Dendritic cell treated with granulocyte-macrophage colony-stimulating factor and Interleukin-4, amounts not matched to agents 40 ng/mL and 50 ng/mL, for 4 days (primary cell): ENCODE measurements at regions not wholly inside any gene's neighbourhood (a gene's known extent, or its start where the extent isn't known, plus 50 kb on each side); places are given as distances from the start of the nearest gene placed in this dataset.

ENCODE experiments used
- H3K27ac Mint-ChIP-seq: one replicate; pipeline ENCODE4 v1.8.0; 2022; ENCODE audit warnings: mild to moderate bottlenecking, mixed read lengths
- H3K27me3 Mint-ChIP-seq: one replicate; pipeline ENCODE4 v1.8.0; 2022; ENCODE audit warnings: mild to moderate bottlenecking, mixed read lengths
- H3K36me3 Mint-ChIP-seq: one replicate; pipeline ENCODE4 v1.8.0; 2022; ENCODE audit warnings: low read depth, mixed read lengths
- H3K4me1 Mint-ChIP-seq: one replicate; pipeline ENCODE4 v1.8.0; 2022; ENCODE audit warnings: low read depth, mixed read lengths
- H3K4me3 Mint-ChIP-seq: one replicate; pipeline ENCODE4 v1.8.0; 2022; ENCODE audit warnings: mild to moderate bottlenecking, moderate library complexity, mixed read lengths
- H3K9me3 Mint-ChIP-seq: one replicate; pipeline ENCODE4 v1.8.0; 2022; ENCODE audit warnings: mixed read lengths
- intact Hi-C: fragments of 100-400 bp; cut with micrococcal nuclease; formaldehyde crosslinking; loops from one replicate; pipeline ENCODE4 v1.15.0; 2022

GRCh38 chr5:66459728-66460127 lies 136.5 kb upstream of the MAST4 start:
- peaks cover 18% of the 10 kb centered on the region for H3K9me3 Mint-ChIP-seq
- no peak overlapping the region for H3K27ac Mint-ChIP-seq
- no peaks in the 10 kb centered on the region for H3K4me1 Mint-ChIP-seq
- no peaks in the 10 kb centered on the region for H3K36me3 Mint-ChIP-seq
- no peak overlapping the region for H3K4me3 Mint-ChIP-seq
- intact Hi-C loops = no loop called here
- no peaks in the 10 kb centered on the region for H3K27me3 Mint-ChIP-seq

- H3K4me3 Mint-ChIP-seq = no peak overlapping the region
- H3K36me3 Mint-ChIP-seq = no peaks in the 10 kb centered on the region
- H3K9me3 Mint-ChIP-seq = peaks cover 26% of the 10 kb centered on the region
- no peaks in the 10 kb centered on the region for H3K27me3 Mint-ChIP-seq
- H3K4me1 Mint-ChIP-seq = no peaks in the 10 kb centered on the region
- intact Hi-C loops = no loop called here
- H3K27ac Mint-ChIP-seq = no peak overlapping the region
Measured at GRCh38 chr5:66467564-66467963, 128.6 kb upstream of the MAST4 start.

GRCh38 chr5:66469684-66470083 lies 126.5 kb upstream of the MAST4 start:
- H3K27ac Mint-ChIP-seq = no peak overlapping the region
- H3K27me3 Mint-ChIP-seq = no peaks in the 10 kb centered on the region
- intact Hi-C loops = no loop called here
- H3K4me3 Mint-ChIP-seq = no peak overlapping the region
- H3K9me3 Mint-ChIP-seq = peaks cover 41% of the 10 kb centered on the region
- H3K36me3 Mint-ChIP-seq = no peaks in the 10 kb centered on the region
- no peaks in the 10 kb centered on the region for H3K4me1 Mint-ChIP-seq

GRCh38 chr5:66472010-66472409 lies 124.2 kb upstream of the MAST4 start:
- no peak overlapping the region for H3K27ac Mint-ChIP-seq
- intact Hi-C loops = no loop called here
- peaks cover 27% of the 10 kb centered on the region for H3K9me3 Mint-ChIP-seq
- no peaks in the 10 kb centered on the region for H3K27me3 Mint-ChIP-seq
- H3K4me3 Mint-ChIP-seq = no peak overlapping the region
- no peaks in the 10 kb centered on the region for H3K4me1 Mint-ChIP-seq
- H3K36me3 Mint-ChIP-seq = no peaks in the 10 kb centered on the region

- H3K27me3 Mint-ChIP-seq = no peaks in the 10 kb centered on the region
- H3K27ac Mint-ChIP-seq = no peak overlapping the region
- no peak overlapping the region for H3K4me3 Mint-ChIP-seq
- H3K36me3 Mint-ChIP-seq = no peaks in the 10 kb centered on the region
- H3K4me1 Mint-ChIP-seq = no peaks in the 10 kb centered on the region
- peaks cover 18% of the 10 kb centered on the region for H3K9me3 Mint-ChIP-seq
- intact Hi-C loops = no loop called here
Measured at GRCh38 chr5:66475731-66476130, 120.5 kb upstream of the MAST4 start.

- no peaks in the 10 kb centered on the region for H3K36me3 Mint-ChIP-seq
- no peak overlapping the region for H3K27ac Mint-ChIP-seq
Measured at GRCh38 chr5:66477596-66477995, 118.6 kb upstream of the MAST4 start.

GRCh38 chr5:66494437-66494836 lies 101.8 kb upstream of the MAST4 start:
- Mint-ChIP-seq H3K36me3 (no peaks in the 10 kb centered on the region), H3K4me3 (no peak overlapping the region), H3K27me3 (no peaks in the 10 kb centered on the region), H3K9me3 (peaks cover 11% of the 10 kb centered on the region), H3K4me1 (no peaks in the 10 kb centered on the region), H3K27ac (no peak overlapping the region)
- intact Hi-C loops = no loop called here

More at GRCh38 chr5:66477596-66477995, 118.6 kb upstream of the MAST4 start:
- Mint-ChIP-seq H3K4me1 (no peaks in the 10 kb centered on the region), H3K9me3 (peaks cover 26% of the 10 kb centered on the region), H3K27me3 (no peaks in the 10 kb centered on the region), H3K4me3 (no peak overlapping the region)
- intact Hi-C loops = no loop called here

GRCh38 chr5:66498791-66499207 lies 97.4 kb upstream of the MAST4 start:
- intact Hi-C loops = loop anchor here (2.0 kb wide), 1 partner anchor 192 kb away; no protein-coding TSS in a partner anchor
- no peak overlapping the region for H3K4me3 Mint-ChIP-seq
- H3K9me3 Mint-ChIP-seq = no peaks in the 10 kb centered on the region
- no peak overlapping the region for H3K27ac Mint-ChIP-seq
- no peaks in the 10 kb centered on the region for H3K36me3 Mint-ChIP-seq
- no peaks in the 10 kb centered on the region for H3K4me1 Mint-ChIP-seq
- H3K27me3 Mint-ChIP-seq = no peaks in the 10 kb centered on the region

GRCh38 chr5:66503203-66503789 lies 92.9 kb upstream of the MAST4 start:
- Mint-ChIP-seq H3K36me3 (no peaks in the 10 kb centered on the region), H3K4me1 (no peaks in the 10 kb centered on the region), H3K27ac (no peak overlapping the region), H3K4me3 (no peak overlapping the region), H3K9me3 (no peaks in the 10 kb centered on the region), H3K27me3 (no peaks in the 10 kb centered on the region)
- intact Hi-C loops = no loop called here

GRCh38 chr5:66507106-66507505 lies 89.1 kb upstream of the MAST4 start:
- Mint-ChIP-seq H3K36me3 (no peaks in the 10 kb centered on the region), H3K4me3 (no peak overlapping the region), H3K27me3 (peaks cover 2% of the 10 kb centered on the region), H3K9me3 (no peaks in the 10 kb centered on the region), H3K27ac (no peak overlapping the region), H3K4me1 (no peaks in the 10 kb centered on the region)
- intact Hi-C loops = no loop called here

- intact Hi-C loops = no loop called here
- Mint-ChIP-seq H3K36me3 (no peaks in the 10 kb centered on the region), H3K4me3 (no peak overlapping the region), H3K27me3 (peaks cover 2% of the 10 kb centered on the region), H3K27ac (no peak overlapping the region), H3K4me1 (no peaks in the 10 kb centered on the region), H3K9me3 (no peaks in the 10 kb centered on the region)
Measured at GRCh38 chr5:66511491-66511890, 84.7 kb upstream of the MAST4 start.

- intact Hi-C loops = no loop called here
- Mint-ChIP-seq H3K4me3 (no peak overlapping the region), H3K27ac (no peak overlapping the region), H3K9me3 (no peaks in the 10 kb centered on the region), H3K36me3 (no peaks in the 10 kb centered on the region), H3K4me1 (no peaks in the 10 kb centered on the region), H3K27me3 (peaks cover 2% of the 10 kb centered on the region)
Measured at GRCh38 chr5:66513130-66513529, 83.1 kb upstream of the MAST4 start.

GRCh38 chr5:66515209-66515608 lies 81.0 kb upstream of the MAST4 start:
- Mint-ChIP-seq H3K36me3 (no peaks in the 10 kb centered on the region), H3K27me3 (no peaks in the 10 kb centered on the region), H3K4me1 (no peaks in the 10 kb centered on the region), H3K9me3 (peaks cover 2% of the 10 kb centered on the region), H3K4me3 (no peak overlapping the region), H3K27ac (no peak overlapping the region)
- intact Hi-C loops = no loop called here

GRCh38 chr5:66516550-66516949 lies 79.6 kb upstream of the MAST4 start:
- intact Hi-C loops = no loop called here
- Mint-ChIP-seq H3K27me3 (no peaks in the 10 kb centered on the region), H3K36me3 (no peaks in the 10 kb centered on the region), H3K27ac (no peak overlapping the region), H3K4me3 (no peak overlapping the region), H3K4me1 (no peaks in the 10 kb centered on the region), H3K9me3 (peaks cover 15% of the 10 kb centered on the region)

GRCh38 chr5:66517351-66517750 lies 78.8 kb upstream of the MAST4 start:
- Mint-ChIP-seq H3K27me3 (no peaks in the 10 kb centered on the region), H3K4me3 (no peak overlapping the region), H3K36me3 (no peaks in the 10 kb centered on the region), H3K4me1 (no peaks in the 10 kb centered on the region), H3K27ac (no peak overlapping the region), H3K9me3 (peaks cover 16% of the 10 kb centered on the region)
- intact Hi-C loops = no loop called here
